HG03565 (cell line): ENCODE measurements at regions not wholly inside any gene's neighbourhood (a gene's known extent, or its start where the extent isn't known, plus 50 kb on each side); places are given as distances from the start of the nearest gene placed in this dataset.

Experiments used
- ATAC-seq: cut with Tn5 transposase; IDR thresholded peaks from one replicate; pipeline ENCODE4 v1.9.1; 2021; ENCODE audit warnings: mild to moderate bottlenecking, moderate library complexity; ENCODE audit not compliant: unreplicated experiment

DNA sequence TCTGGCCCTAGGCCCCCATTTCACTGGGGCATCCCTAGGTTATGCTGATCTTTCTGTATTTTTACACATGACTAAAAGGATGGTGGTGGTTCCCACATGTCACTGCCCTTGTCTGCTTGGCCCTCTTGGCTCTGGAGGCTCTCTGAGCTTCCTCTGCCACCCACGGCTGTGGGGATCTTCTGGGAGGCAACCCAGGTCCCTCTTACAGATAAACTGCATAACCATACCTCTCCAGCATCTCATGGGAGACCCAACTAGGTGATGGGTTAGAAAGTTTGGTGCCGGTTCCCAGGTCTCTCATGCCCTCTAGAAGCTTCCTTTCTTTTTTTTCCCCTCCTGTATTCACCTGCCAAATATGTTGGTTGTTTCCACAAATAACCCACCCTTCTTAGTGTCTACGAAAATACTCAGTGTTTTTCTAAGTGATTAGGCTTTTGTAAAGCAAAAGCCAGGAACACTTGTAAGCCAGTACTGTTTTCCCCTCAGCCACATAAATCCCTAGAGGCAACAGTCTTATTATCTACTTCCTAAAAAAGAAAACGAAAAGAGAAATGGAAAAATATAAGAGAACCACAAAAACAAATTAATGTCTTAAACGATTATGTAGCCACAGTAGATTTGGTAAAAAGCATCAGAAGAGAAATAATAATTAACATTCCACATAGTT lies 71.7 kb upstream of the SMLR1 start:
- ATAC-seq: no peak

DNA sequence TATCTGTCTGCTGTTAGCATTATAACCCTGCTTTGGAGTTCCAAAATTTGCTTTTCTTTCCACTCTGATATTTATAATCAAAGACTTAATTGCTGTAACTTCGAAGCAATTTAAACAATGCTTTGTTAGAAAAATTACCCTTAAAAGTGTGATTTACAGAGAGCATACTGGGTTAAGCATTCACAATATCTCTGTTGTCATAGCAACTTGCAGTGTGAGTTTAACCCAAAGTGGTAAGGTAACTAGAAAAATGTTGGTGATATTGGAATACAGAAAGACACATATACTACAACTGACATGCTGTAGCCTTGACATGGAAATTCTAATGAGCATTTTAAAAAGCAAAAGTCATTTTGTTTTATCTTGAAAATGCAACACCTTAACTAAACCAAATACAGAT lies 70.4 kb upstream of the SMLR1 start:
- no peak for ATAC-seq

DNA sequence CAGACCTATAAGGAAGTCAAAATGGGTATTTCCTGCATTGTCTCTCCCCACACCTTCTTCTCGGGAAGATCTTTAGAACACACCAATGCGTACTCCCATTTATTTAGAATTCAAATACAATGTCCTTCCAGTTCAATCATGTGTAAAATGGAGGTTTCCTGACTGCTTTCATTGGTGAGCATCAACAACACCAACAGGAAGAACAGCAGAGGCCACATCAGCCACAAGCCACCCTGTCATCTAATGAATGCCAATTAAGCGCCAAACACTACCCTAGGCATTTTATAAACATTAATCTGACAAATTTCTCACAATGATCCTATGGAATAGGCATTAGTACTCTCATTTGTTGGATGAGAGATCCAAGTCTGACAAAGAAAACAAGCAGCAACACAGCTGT lies 68.4 kb upstream of the SMLR1 start:
- no peak for ATAC-seq

DNA sequence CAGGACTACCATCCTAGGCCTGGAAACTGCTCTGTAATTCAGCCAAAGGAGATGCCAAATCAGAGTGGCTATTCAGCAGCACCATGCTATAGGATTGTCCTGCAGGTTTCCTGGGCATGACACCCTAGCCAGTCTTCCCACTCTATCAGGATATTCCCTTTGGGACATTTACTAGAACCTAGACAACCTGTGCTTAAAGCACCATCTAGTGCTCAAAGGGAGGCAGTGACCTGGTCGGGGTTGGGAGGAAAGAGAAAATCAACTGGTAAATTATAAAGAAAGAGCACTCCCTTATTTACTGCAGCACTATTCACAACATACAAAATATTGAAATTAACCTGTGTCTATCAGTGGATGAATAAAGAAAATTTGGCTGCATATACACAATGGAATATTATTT lies 67.2 kb upstream of the SMLR1 start:
- no peak for ATAC-seq

DNA sequence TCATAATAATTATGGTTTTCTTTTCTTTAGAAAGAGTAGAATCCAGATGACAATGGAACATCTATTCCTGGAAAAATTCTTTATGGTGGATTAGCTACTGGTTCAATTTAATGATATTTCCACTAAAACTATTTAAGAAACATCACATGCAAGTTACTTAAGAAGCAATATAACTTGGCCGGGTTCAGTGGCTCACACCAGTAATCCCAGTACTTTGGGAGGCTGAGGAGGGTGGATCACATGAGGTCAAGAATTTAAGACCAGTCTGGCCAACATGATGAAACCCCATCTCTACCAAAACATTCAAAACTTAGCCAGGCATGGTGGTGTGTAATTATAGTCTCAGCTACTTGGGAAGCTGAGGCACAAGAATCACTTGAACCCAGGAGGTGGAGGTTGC lies 65.9 kb upstream of the SMLR1 start:
- ATAC-seq: no peak

DNA sequence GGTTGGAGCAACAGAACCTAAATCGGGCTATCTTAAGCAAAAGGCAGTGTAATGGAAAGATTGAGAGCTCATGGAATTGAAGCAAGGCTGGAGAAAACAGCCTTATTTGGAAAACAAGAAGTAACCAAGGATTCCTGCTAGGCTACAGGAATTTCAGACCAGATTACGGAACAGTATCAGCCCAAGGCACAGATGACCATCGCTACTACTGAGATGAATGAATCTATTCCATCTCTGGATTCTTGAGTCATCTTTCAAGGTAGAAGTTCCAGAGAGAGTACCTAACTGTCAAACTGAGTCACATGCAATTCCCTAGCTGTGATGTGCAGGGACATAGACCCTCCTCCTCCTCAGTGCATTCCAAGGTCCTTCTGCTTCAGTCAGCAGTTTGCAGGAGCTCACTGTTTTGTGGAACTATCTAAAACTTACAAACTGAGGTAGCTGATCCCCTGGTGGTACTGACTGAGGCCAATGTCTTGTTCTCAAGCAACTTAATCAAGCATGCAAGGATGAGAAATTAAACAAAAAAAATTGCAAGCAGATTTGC lies 62.0 kb upstream of the SMLR1 start:
- ATAC-seq: no peak

DNA sequence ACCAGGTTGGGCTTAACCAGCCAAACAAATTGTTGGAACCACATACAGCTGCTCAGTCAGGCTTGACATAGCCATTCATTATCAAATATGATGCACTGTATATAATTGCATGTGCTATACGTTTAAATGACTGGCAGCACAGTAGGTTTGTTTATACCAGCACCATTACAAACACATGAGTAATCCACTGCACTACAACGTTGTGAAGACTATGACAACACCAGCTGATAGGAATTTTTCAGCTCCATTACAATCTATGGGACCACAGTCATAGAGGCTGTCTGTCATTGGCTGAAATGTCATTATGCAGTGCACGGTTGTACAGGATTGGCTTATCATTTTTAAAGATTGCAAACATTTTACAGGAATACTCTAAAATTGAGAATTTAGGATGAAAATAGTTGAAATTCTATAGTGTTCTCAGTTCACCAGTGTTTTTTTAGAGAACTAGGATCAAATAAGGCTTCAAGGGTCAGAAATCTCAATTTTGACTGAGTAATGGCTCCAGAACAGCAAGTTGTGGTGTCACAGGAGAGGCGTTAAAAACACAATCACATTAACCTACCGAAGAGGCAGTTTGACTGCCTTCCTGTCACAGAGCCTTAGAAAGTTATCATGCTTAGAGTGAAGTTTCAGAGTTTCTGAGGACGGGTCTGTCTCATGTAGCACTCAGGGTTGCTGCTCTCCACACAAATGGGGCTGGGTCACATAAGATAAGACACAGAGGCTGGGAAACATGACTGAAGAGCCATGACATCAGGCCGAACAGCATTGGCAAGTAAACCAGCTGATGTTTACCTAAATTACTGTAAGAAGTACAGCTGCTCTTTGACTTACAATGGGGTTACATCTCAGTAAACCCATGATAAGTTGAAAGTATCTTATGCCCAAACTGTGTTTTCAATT lies 60.7 kb upstream of the SMLR1 start:
- ATAC-seq: no peak

DNA sequence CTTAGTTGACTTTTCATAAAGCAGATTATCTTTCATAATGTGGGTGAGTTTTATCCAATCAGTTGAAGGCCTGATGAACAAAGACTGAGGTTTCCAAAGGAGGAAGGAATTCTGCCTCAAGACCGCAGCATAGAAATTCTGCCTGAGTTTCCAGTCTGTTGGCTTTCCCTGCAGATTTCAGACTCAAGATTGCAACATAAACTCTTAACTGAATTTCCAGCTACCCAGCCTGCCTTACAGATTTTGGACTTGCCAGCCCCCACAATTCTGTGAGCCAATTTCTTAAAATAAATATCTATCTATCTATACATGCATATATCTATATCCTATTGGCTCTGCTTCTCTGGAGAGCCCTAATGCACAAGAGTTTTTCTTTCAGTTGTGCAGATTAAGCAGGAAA lies 57.3 kb upstream of the SMLR1 start:
- no peak for ATAC-seq

DNA sequence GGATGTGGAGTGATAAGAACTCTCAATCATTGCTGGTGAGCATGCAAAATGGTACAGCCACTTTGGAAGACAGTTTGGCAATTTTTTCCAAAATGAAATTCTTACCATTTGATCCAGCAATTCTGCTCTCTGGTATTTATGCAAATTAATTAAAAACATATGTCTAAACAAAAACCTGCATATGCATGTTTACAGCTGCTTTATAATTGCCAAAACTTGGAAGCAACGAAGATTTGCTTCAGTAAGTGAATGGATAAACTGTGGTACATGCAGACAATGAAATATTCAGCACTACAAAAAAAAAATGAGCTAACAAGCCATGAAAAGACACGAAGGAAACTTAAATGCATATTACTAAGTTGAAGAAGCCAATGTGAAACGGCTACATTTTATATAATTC lies 55.5 kb upstream of the SMLR1 start:
- no peak for ATAC-seq

DNA sequence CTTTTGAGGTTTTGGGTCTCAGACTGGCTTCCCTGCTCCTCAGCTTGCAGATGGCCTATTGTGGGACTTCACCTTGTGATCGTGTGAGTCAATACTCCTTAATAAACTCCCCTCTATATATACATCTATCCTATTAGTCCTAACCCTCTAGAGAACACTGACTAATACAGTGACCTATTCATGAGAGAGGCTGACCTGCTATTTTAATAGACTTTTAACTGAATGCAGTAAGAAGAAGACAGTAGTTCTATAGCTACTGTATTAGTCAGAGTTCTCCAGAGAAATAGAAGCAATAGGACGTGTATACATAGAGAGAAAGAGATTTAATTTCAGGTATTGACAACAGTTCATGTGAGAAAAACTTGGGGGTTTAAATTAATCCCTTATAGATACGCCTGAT lies 53.3 kb upstream of the SMLR1 start:
- ATAC-seq: no peak

DNA sequence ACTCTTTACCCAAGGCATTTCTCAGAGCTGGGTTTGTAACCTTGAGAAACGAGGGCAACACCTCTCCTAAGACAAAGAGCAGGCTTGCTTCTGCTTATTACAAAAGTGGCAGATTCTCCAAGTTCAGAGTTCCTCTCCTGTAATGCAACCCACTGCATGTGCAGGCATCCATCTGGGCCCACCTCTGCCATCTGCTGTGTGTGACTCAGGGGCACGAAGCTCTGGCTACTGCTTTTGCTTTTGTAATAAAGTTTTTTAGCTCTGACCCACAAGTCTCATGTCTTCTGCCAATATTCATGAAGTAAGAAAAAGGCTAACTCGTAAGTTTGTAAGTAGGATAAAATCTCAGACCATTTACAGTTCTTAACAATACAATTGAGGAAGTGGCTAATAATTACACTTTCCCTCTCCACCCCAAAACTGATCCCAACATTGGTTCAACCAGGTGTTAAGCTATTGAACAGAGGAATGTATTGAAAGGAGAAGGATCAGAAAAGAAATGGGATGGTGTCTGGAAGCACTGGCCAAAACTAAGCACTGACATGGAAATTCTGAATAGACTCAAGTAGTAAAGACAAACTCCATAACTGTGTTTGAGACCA lies 51.7 kb upstream of the SMLR1 start:
- no peak for ATAC-seq

DNA sequence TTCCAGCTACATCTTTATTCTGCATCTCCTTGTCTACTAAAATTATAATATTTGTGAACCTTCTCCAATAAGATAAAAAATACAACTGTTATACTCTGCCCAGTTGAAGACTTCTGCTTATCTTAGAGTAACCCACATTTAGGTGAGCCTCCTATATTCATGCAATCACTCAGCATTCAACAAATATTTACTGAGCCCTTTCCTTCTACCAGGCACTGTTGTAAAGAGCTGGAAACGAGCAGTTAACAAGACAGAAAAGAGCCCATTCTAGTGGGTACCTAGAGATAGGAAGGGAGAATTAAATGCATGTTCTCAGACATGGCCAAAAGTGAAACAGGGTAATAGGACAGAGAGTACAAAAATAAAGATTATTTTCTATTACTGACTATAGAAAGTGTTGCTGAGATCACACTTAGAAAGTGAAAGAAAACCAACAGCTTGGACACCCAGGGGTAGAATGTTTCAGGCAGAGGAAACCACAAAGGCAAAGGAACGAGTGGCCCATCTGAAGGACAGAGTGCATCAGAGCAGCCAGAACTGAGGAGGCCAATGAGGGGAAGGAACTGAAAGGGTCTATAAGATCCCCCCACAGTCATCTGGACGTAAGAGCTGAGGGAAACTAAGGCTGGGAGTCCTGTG lies 50.8 kb upstream of the SMLR1 start:
- ATAC-seq: peak; percentile 93
